ENCODE measurements at regions not wholly inside any gene's neighbourhood (a gene's known extent, or its start where the extent isn't known, plus 50 kb on each side); places are given as distances from the start of the nearest gene placed in this dataset.

DNA sequence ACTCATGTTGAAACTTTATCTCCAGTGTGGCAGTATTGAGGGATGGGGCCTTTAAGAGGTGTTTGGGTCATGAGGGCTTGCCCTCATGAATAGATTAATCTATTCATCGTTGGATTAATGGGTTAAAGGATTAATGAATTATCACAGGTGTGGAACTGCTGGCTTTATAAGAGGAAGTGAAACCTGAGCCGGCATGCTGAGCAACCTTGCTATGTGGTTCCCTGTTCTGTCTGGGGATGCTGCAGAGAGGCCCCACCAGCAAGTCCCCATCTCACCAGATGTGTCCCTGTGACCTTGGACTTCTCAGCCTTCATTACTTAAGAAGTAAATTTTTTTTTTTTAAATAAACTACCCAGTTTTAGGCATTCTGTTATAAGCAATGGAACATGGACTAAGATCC lies 109.6 kb downstream of the DYRK2 start:
- H3K4me3 ChIP-seq (replicated peaks in 1 of 3; ENCODE audit: insufficient read depth in 1 of 3, low read depth in 1 of 3, low read length in 3 of 3), result no peak overlapping the region
- no peaks in the 10 kb centered on the region for H3K4me1 ChIP-seq (ENCODE audit: control insufficient read depth, extremely low read depth, insufficient read depth, low read length)
- H3K79me2 ChIP-seq (ENCODE audit: control insufficient read depth, insufficient read depth, low read length), result no peaks in the 10 kb centered on the region
- no TSS peak for BruUV-seq (replicated peaks)
- H3K4me2 ChIP-seq (ENCODE audit: insufficient read depth, low read length), result no peak overlapping the region
- no peak for TF ChIP-seq POLR2A (IDR thresholded peaks at IDR 0.05; ENCODE audit: low read depth, low read length)
- TF ChIP-seq, protein P1, sequence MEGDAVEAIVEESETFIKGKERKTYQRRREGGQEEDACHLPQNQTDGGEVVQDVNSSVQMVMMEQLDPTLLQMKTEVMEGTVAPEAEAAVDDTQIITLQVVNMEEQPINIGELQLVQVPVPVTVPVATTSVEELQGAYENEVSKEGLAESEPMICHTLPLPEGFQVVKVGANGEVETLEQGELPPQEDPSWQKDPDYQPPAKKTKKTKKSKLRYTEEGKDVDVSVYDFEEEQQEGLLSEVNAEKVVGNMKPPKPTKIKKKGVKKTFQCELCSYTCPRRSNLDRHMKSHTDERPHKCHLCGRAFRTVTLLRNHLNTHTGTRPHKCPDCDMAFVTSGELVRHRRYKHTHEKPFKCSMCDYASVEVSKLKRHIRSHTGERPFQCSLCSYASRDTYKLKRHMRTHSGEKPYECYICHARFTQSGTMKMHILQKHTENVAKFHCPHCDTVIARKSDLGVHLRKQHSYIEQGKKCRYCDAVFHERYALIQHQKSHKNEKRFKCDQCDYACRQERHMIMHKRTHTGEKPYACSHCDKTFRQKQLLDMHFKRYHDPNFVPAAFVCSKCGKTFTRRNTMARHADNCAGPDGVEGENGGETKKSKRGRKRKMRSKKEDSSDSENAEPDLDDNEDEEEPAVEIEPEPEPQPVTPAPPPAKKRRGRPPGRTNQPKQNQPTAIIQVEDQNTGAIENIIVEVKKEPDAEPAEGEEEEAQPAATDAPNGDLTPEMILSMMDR (IDR thresholded peaks at IDR 0.05; ENCODE audit: extremely low read depth in 1 of 2, insufficient read depth in 1 of 2, low read depth in 1 of 2, low read length in 2 of 2), result no peak
- TF ChIP-seq FOS (IDR thresholded peaks at IDR 0.05; ENCODE audit: borderline replicate concordance, insufficient read depth, low read length), result no peak
- no peak for TF ChIP-seq GATA2 (IDR thresholded peaks at IDR 0.05; ENCODE audit: insufficient read depth, insufficient read length, low read depth, low read length)
- H3K36me3 ChIP-seq (ENCODE audit: control insufficient read depth in 2 of 2, extremely low read depth in 1 of 2, insufficient read depth in 2 of 2, low read length in 2 of 2), result no peaks in the 10 kb centered on the region
- DNase-seq (ENCODE audit: low read depth, low spot score), result no peak
- POLR2A ChIA-PET, result no interaction called here
- no peak overlapping the region for H2AFZ ChIP-seq (ENCODE audit: low read depth, low read length)
- dilution Hi-C loops (cut with MboI; ENCODE audit: extremely low pct_ligation_motif_present, low sequenced_read_pairs), result no loop called here
- no peaks in the 10 kb centered on the region for H3K27me3 ChIP-seq (ENCODE audit: control insufficient read depth in 2 of 2, insufficient read depth in 2 of 2, low read length in 2 of 2)
- H3K9me1 ChIP-seq (replicated peaks; ENCODE audit: control insufficient read depth, extremely low read depth, insufficient read depth, low read length), result no peaks in the 10 kb centered on the region
- H3K27ac ChIP-seq (ENCODE audit: insufficient read depth, low read depth, low read length), result no peak overlapping the region
- CTCF ChIA-PET, result no interaction called here
- no peak overlapping the region for H3K9ac ChIP-seq (replicated peaks; ENCODE audit: extremely low read depth, insufficient read depth, low read length)
- no peaks in the 10 kb centered on the region for H4K20me1 ChIP-seq (replicated peaks; ENCODE audit: control insufficient read depth, extremely low read depth, insufficient read depth, low read length)
- intact Hi-C loops (cut with micrococcal nuclease), result no loop called here
- no peak for FAIRE-seq
- no peaks in the 10 kb centered on the region for H3K9me3 ChIP-seq (replicated peaks; ENCODE audit: control insufficient read depth, insufficient read depth, low read length)

DNA sequence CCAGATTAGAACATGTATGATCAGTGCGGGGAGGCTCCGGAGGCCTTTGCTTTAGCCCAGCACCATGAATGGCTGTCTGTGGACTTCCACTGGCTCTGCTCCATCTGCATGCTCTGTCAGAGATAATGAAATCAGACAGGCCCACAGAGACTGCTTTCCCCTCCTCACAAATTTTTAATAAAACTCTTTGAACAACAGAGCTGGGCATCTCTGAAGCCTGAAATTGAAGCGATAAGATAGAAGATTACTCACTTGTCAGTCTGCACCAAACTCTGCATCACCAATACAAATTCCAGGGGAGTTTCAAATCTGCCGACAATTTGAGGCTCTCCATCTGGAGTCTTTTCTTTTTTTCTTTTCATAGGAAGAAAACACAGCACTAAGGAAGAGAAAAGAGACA lies 110.0 kb downstream of the DYRK2 start:
- H3K9me3 ChIP-seq (replicated peaks; ENCODE audit: control insufficient read depth, insufficient read depth, low read length), result no peaks in the 10 kb centered on the region
- H3K27me3 ChIP-seq (ENCODE audit: control insufficient read depth in 2 of 2, insufficient read depth in 2 of 2, low read length in 2 of 2), result no peaks in the 10 kb centered on the region
- DNase-seq (ENCODE audit: low read depth, low spot score) (no peak), FAIRE-seq (no peak)
- no peak for TF ChIP-seq GATA2 (IDR thresholded peaks at IDR 0.05; ENCODE audit: insufficient read depth, insufficient read length, low read depth, low read length)
- no peak for TF ChIP-seq POLR2AphosphoS5 (IDR thresholded peaks at IDR 0.05; ENCODE audit: insufficient read depth, low read depth, low read length)
- TF ChIP-seq MYC (IDR thresholded peaks at IDR 0.05; ENCODE audit: low read depth, low read length), result no peak
- TF ChIP-seq, protein P1 (IDR thresholded peaks at IDR 0.05; ENCODE audit: extremely low read depth in 1 of 2, insufficient read depth in 1 of 2, low read depth in 1 of 2, low read length in 2 of 2), result no peak
- no peak for TF ChIP-seq POLR2A (IDR thresholded peaks at IDR 0.05; ENCODE audit: low read depth, low read length)
- no peak for TF ChIP-seq JUN (IDR thresholded peaks at IDR 0.05; ENCODE audit: borderline replicate concordance, insufficient read depth, insufficient read length, low read depth)
- no peak for TF ChIP-seq FOS (IDR thresholded peaks at IDR 0.05; ENCODE audit: borderline replicate concordance, insufficient read depth, low read length)
- TF ChIP-seq, protein P2, sequence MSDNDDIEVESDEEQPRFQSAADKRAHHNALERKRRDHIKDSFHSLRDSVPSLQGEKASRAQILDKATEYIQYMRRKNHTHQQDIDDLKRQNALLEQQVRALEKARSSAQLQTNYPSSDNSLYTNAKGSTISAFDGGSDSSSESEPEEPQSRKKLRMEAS (IDR thresholded peaks at IDR 0.05; ENCODE audit: insufficient read depth, insufficient read length), result no peak
- TF ChIP-seq EZH2 (IDR thresholded peaks at IDR 0.05; ENCODE audit: borderline replicate concordance, low read depth, low read length, severe bottlenecking), result no peak
- no peak overlapping the region for H3K27ac ChIP-seq (ENCODE audit: insufficient read depth, low read depth, low read length)
- POLR2A ChIA-PET, result no interaction called here
- CTCF ChIA-PET, result no interaction called here
- no peaks in the 10 kb centered on the region for H3K4me1 ChIP-seq (ENCODE audit: control insufficient read depth, extremely low read depth, insufficient read depth, low read length)
- H3K36me3 ChIP-seq (ENCODE audit: control insufficient read depth in 2 of 2, extremely low read depth in 1 of 2, insufficient read depth in 2 of 2, low read length in 2 of 2), result no peaks in the 10 kb centered on the region
- intact Hi-C loops (cut with micrococcal nuclease), result no loop called here
- no TSS peak for BruUV-seq (replicated peaks)
- no peak overlapping the region for H2AFZ ChIP-seq (ENCODE audit: low read depth, low read length)
- H3K4me3 ChIP-seq (replicated peaks in 1 of 3; ENCODE audit: insufficient read depth in 1 of 3, low read depth in 1 of 3, low read length in 3 of 3), result no peak overlapping the region
- H3K79me2 ChIP-seq (ENCODE audit: control insufficient read depth, insufficient read depth, low read length), result no peaks in the 10 kb centered on the region
- H3K4me2 ChIP-seq (ENCODE audit: insufficient read depth, low read length), result no peak overlapping the region
- H3K9ac ChIP-seq (replicated peaks; ENCODE audit: extremely low read depth, insufficient read depth, low read length), result no peak overlapping the region
- dilution Hi-C loops (cut with MboI; ENCODE audit: extremely low pct_ligation_motif_present, low sequenced_read_pairs), result no loop called here
- no peaks in the 10 kb centered on the region for H3K9me1 ChIP-seq (replicated peaks; ENCODE audit: control insufficient read depth, extremely low read depth, insufficient read depth, low read length)
- H4K20me1 ChIP-seq (replicated peaks; ENCODE audit: control insufficient read depth, extremely low read depth, insufficient read depth, low read length), result no peaks in the 10 kb centered on the region
